ENCODE measurements at regions not wholly inside any gene's neighbourhood (a gene's known extent, or its start where the extent isn't known, plus 50 kb on each side); places are given as distances from the start of the nearest gene placed in this dataset.

GRCh38 chr2:33810046-33810835 lies 211.1 kb upstream of the FAM98A start:
- DNase-seq = no peak

DNA sequence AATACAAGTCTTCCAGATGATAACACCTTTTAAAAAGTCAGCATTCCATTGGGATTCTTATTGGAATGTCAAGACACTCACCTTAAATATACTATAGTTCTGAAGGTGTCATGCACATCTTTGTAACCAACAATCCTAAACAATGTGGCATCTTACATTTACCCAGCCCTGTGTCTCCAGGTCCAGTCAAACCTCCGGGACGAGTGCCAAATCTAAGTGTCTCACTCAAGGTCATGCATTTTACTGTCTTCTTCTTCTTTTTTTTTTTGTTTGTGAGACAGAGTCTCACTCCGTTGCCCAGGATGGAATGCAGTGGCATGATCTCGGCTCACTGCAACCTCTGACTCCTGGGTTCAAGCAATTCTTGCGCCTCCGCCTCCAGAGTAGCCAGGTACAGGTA lies 206.9 kb upstream of the FAM98A start:
- no peak for DNase-seq

GRCh38 chr2:33804155-33804554 lies 205.1 kb upstream of the FAM98A start:
- DNase-seq = no peak

DNA sequence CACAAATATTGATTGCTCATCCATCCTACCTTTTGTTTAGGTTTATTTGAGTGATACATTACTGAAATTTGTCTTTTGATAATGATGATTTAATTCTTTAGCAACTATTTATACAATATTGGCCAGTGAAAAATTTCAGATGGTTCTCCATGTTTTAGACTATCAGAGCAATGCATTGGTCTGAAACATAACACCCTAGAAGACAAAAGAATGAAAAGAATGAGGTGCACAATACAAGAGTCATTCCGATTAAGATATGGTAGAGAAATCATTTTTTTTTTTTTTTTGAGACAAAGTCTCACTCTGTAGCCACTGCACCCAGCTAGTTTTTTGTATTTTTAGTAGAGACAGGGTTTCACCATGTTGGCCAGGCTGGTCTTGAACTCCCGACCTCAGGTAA lies 197.4 kb upstream of the FAM98A start:
- DNase-seq = no peak

DNA sequence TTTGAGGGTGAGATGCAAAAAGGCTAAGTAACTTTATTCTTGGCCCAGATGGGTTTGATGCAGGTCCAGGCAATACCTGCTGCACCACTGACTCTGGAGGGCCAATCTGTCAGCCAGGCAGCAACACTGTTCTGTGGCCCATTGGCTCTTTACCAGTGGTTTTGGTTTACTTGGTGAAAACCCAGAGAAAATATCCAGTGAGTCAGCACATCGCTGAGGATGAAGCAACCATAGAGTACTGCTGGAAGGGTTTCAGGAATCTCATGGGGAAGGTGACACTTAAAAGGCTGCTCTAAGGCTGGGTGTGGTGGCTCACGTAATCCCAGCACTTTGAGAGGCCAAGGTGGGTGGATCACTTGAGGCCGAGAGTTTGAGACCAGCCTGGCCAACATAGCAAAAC lies 192.5 kb upstream of the FAM98A start:
- DNase-seq = no peak

GRCh38 chr2:33788044-33788443 lies 188.9 kb upstream of the FAM98A start:
- no peak for DNase-seq

DNA sequence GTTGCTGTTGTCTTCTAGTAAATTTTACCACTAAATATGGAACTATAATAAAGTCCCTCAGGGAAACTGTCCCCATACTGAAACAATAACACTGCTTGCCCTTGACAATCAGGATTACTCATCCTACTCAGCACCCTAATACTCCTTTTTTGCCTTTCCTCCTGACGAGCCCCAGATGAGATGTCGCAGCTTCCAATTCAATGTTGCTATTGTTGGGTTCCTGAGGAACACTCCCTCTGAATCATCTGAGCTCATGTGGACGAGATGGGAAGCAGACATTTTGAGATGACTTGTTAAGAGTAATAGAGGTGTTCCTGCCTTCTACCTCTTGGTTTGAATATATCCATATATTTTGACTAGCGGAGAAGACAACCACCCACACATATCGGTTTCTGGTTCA lies 187.8 kb upstream of the FAM98A start:
- no peak for DNase-seq

DNA sequence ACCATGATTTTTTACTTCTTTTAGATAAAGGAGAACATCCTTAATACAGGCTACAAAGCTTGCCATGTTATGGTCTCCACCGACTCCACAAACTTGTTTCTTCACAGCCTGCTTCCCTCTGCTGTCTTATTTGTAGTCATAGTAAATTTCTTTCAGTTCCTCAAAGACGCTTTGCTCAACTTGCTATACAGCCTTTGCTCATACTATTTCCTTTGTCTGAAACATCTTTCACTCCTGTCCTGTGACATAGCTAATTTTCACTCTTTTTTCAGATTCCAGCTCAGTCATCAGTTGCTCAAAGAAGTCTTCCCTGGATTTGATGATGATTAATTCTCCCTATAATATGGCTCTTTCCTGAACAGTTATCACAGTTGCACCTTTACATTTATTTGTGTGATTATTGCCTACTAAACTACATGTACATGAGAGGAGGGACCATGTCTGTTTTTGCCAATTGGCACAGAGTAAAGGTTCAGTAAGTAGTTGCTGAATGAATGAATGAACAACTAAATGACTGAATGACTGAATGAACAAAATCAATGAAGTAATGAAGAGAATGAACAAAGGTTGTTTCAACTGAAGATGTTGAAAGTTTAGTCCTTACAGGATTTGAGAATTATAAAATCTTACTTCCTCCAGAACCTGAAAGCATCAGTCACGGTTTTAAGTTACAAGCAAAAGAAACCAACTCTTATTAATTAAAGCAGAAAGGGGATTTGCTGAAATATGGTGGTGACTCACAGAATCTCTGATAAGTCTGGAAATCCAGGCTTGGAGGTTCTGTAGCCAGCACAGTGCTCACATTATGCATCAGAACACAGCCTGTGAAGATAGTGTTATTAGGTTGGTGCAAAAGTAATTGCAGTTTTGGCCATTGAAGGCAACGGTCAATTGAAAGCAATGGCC lies 186.4 kb upstream of the FAM98A start:
- DNase-seq = no peak

GRCh38 chr2:33784488-33784887 lies 185.4 kb upstream of the FAM98A start:
- no peak for DNase-seq

- DNase-seq = no peak
These were observed 183.5 kb upstream of the FAM98A start for GRCh38 chr2:33782395-33783230.

DNA sequence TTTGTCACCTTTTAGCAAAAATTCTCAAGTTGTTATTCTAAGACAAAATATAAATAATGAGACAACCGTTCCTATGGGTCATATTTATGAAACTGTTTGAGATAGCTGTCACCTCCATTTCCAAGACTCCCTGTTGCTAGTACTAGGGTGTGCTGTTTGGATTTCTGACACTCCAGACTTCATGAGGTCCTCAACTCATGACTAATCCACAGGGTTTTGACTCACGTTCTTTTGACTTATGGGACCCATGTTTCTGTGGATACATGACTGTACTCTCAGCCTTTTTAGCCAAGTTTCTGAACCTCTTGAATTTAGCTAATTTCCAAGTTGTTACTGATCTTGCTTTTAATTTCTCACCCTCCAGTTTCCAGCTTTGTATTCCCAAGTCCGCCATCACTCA lies 178.7 kb upstream of the FAM98A start:
- no peak for DNase-seq

DNA sequence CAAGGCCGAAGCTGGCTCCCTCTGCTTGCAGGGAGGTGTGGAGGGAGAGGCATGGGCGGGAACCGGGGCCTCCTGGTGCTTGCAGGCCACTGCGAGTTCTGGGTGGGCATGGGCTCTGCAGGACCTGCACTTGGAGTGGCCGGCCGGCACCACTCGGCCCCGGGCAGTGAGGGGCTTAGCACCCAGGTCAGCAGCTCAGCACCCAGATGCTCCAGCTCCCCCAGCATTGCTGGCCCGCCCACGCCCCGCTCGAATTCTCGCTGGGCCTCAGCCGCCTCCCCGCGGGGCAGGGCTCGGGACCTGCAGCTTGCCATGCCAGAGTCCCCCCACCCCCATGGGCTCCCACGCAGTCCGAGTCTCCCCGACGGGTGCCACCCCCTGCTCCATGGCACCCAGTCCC lies 176.2 kb upstream of the FAM98A start:
- no peak for DNase-seq

GRCh38 chr2:33770023-33770422 lies 170.9 kb upstream of the FAM98A start:
- DNase-seq = no peak

GRCh38 chr2:33766175-33766574 lies 167.1 kb upstream of the FAM98A start:
- DNase-seq = no peak

- no peak for DNase-seq
These were observed 166.0 kb upstream of the FAM98A start for GRCh38 chr2:33765122-33765521.

GRCh38 chr2:33764551-33764950 lies 165.5 kb upstream of the FAM98A start:
- DNase-seq = no peak

- no peak for DNase-seq
These were observed 164.7 kb upstream of the FAM98A start for GRCh38 chr2:33763671-33764310.

DNA sequence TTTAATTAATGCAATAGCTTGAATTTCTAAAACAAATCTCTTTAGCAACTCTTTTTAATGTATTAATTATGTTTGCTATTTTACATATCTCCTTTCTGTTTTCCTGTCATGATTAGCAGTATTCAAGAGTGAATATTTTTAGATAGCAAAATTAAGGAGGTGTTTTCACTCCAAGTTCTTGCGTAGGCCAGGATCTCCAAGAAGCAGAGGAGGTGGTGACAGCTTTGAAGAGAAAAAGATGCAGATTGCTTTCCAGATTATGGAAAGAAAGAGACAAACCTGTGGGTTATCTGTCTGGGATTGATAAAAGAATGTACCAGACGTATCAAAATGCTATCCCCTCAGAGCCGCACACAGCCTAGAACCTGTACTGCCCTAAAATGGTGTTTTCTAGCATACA lies 163.5 kb upstream of the FAM98A start:
- DNase-seq = no peak

DNA sequence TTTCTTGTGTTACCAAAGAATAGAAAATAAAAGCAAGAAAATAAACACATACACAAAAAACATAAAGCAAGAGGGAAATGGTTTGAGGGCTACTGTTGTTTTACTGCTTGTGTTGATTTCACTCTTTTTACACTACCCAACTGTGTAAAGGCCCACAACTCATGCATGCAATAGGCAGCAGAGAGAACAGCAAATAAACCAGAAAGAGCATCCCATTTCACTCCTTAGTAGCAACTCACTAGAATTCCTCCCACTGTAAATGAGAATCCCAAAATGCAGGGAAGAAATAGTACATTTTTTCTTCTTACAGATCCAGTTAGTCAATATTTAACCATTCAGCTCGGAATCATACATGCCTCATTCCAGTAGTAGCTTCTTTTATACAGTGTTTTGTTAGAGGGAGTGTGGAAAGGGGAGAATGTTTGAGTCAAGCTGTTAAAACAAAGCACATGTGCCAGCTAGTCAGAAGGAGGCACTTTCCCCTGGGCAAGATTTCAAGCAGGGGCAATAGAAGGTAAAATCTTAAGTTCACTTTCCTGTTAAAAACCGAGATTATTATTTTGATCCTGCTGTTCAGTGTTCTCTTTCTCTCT lies 147.2 kb upstream of the FAM98A start:
- DNase-seq = no peak

DNA sequence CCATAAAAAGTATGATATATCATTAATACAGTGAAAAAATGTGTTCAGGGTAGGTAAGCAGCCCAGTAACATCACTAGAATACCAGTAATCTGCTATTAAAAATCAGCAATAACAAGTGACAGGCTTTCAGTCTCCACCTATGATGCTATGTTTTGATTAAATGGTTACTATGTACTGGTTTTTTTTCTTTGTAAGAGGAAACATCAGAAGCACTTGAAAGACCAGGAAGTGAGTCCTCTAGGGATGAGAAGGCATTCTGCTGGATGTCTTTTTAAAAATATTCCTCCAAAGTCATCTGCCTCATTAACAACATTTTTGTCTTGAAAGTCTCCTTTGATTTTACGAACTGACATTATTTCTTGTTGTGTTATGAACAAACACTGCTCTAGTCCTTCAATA lies 136.0 kb upstream of the FAM98A start:
- DNase-seq = no peak

GRCh38 chr2:33730804-33731203 lies 131.7 kb upstream of the FAM98A start:
- no peak for DNase-seq

- DNase-seq = no peak
These were observed 131.1 kb upstream of the FAM98A start for GRCh38 chr2:33730193-33730592.
